ENCODE measurements at regions not wholly inside any gene's neighbourhood (a gene's known extent, or its start where the extent isn't known, plus 50 kb on each side); places are given as distances from the start of the nearest gene placed in this dataset.

DNA sequence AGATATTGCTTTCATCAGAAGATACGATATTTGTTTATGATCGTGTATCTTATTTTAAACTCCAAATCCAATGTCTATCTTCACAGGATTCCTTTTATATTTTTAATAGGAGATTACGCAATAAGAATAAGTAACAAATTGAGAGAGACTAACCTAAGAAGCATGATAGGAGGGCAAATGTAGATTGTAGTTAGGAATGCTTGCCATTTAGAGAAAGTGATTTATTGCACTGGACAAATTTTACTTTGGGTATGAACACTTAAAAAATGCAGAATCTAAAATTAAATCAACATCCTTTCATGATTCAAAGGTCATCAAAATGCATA, 563.4 kb upstream of the POU3F3 start:
- no peak overlapping the region for H3K27ac ChIP-seq (ENCODE audit: low read depth in 1 of 2, low read length in 1 of 2)
- H3K4me1 ChIP-seq (ENCODE audit: control insufficient read depth in 2 of 2, insufficient read depth in 2 of 2, low read length in 2 of 2): no peaks in the 10 kb centered on the region
- DNase-seq (ENCODE audit: low read depth in 6 of 9, low spot score in 9 of 9): no peak
- no peaks in the 10 kb centered on the region for H3K27me3 ChIP-seq (ENCODE audit: control insufficient read depth in 2 of 2, insufficient read depth in 1 of 2, low read length in 1 of 2)
- no peaks in the 10 kb centered on the region for H3K36me3 ChIP-seq (ENCODE audit: control insufficient read depth in 2 of 2, insufficient read depth in 2 of 2, low read length in 1 of 2)
- no peaks in the 10 kb centered on the region for H3K9me3 ChIP-seq (ENCODE audit: control insufficient read depth in 2 of 2, insufficient read depth in 1 of 2, low read length in 1 of 2)
- 96% methylated on average over 3 of the region's 3 CpGs for WGBS
- H3K4me3 ChIP-seq (ENCODE audit: low read length in 2 of 2): no peak overlapping the region

DNA sequence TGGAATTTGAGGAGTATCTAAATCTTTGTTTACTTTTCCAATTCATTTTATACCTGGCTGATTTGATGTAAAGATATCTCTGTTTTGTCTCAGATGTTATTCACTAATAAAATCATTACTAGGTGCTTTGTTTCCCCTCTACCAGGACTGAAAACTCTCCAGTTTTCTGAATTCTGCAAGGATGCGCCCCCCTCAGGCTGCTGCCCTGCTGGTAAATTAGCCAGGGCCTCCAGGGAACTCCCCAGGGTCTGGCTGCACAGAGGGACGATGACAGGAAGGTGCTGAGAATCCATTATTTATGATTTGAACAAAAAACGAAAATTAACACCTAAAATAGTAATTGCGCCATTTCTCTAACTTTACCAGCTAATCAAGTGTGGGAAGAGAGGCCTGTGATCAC, 541.2 kb upstream of the POU3F3 start:
- H3K36me3 ChIP-seq (ENCODE audit: control insufficient read depth in 2 of 2, insufficient read depth in 2 of 2, low read length in 1 of 2): no peaks in the 10 kb centered on the region
- WGBS: 59% methylated on average over 4 of the region's 4 CpGs

DNA sequence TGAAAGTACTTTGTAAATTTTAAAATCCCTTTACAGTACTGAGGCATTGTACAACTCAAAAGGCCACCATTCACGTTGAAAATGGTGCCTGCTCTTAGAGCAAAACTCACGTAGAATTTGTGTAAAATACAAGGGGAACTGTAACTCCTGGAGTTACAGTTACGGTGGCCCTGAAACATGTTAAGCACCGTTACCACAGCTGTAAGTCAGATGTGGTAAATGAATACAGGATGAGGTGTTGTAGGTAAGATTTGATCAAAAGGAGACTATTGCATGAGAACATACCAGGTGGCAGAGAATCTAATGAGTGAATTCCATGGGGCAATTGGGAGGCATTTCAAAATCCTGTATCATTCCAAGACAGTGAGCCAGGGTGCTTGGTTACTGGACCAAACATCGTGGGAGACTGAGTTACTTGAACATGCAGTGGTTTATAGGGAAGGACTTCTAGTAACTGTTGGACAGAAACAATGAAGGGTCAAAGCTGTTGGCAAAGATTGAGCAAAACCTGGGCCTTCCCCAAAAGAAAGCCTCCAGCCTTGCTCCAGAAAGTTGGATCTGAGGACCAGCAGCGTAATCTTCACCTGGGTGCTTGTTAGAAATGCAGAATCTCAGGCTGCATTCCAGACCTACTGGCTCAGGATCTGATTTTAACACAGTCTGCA, 535.8 kb upstream of the POU3F3 start:
- peaks cover 0 to 3% of the 10 kb centered on the region in 2 donors for H3K4me1 ChIP-seq (ENCODE audit: control insufficient read depth in 2 of 2, insufficient read depth in 2 of 2, low read length in 2 of 2)
- 63% methylated on average over 6 of the region's 6 CpGs for WGBS
- peak in 1 of 9 donors; percentile 7 for DNase-seq (ENCODE audit: low read depth in 6 of 9, low spot score in 9 of 9)
- H3K36me3 ChIP-seq (ENCODE audit: control insufficient read depth in 2 of 2, insufficient read depth in 2 of 2, low read length in 1 of 2): no peaks in the 10 kb centered on the region
- peaks cover 0 to 13% of the 10 kb centered on the region in 2 donors for H3K27me3 ChIP-seq (ENCODE audit: control insufficient read depth in 2 of 2, insufficient read depth in 1 of 2, low read length in 1 of 2)
- H3K4me3 ChIP-seq (ENCODE audit: low read length in 2 of 2): no peak overlapping the region
- no peak overlapping the region for H3K27ac ChIP-seq (ENCODE audit: low read depth in 1 of 2, low read length in 1 of 2)
- no peaks in the 10 kb centered on the region for H3K9me3 ChIP-seq (ENCODE audit: control insufficient read depth in 2 of 2, insufficient read depth in 1 of 2, low read length in 1 of 2)

More for the DNA sequence above, 541.2 kb upstream of the POU3F3 start:
- no peaks in the 10 kb centered on the region for H3K27me3 ChIP-seq (ENCODE audit: control insufficient read depth in 2 of 2, insufficient read depth in 1 of 2, low read length in 1 of 2)
- no peaks in the 10 kb centered on the region for H3K4me1 ChIP-seq (ENCODE audit: control insufficient read depth in 2 of 2, insufficient read depth in 2 of 2, low read length in 2 of 2)
- no peak overlapping the region for H3K27ac ChIP-seq (ENCODE audit: low read depth in 1 of 2, low read length in 1 of 2)
- H3K4me3 ChIP-seq (ENCODE audit: low read length in 2 of 2): no peak overlapping the region
- DNase-seq (ENCODE audit: low read depth in 6 of 9, low spot score in 9 of 9): no peak
- H3K9me3 ChIP-seq (ENCODE audit: control insufficient read depth in 2 of 2, insufficient read depth in 1 of 2, low read length in 1 of 2): no peaks in the 10 kb centered on the region

DNA sequence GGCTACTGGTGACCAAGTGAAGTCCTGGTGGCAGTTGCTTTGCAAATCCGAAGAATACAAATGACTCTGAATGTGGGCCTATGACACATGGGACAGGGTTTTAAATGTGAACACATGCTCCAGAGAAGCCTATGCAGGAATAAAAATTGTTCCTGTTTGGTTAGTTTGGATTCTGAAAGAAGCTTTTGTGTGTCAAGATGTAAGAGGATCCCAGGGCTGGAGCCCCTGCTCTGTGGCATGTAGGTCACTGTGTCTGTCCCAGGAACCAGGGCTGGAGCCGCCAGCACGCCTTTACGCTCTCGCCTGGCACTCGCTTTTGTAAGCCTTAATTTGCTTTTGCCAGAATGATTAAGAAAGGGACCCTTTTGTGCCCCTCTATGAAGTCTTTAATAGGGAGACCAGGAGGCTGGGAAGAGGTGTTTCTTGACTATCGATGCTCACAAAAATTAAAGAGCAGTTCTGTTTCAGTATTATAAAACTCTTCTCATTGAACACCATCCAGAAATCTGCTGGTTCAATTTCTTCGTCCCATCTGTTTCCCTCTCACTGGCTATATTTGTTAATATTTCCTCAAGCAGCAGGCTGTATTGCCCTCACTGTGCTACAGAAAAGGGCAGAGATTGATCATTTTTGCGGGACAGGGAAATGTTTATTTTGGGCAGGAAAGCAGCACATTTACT, 532.7 kb upstream of the POU3F3 start:
- Histone ChIP-seq H3K27me3 (ENCODE audit: control insufficient read depth in 2 of 2, insufficient read depth in 1 of 2, low read length in 1 of 2) (peaks cover 0 to 14% of the 10 kb centered on the region in 2 donors), H3K4me1 (ENCODE audit: control insufficient read depth in 2 of 2, insufficient read depth in 2 of 2, low read length in 2 of 2) (peaks cover 0 to 3% of the 10 kb centered on the region in 2 donors), H3K36me3 (ENCODE audit: control insufficient read depth in 2 of 2, insufficient read depth in 2 of 2, low read length in 1 of 2) (no peaks in the 10 kb centered on the region), H3K9me3 (ENCODE audit: control insufficient read depth in 2 of 2, insufficient read depth in 1 of 2, low read length in 1 of 2) (no peaks in the 10 kb centered on the region), H3K27ac (ENCODE audit: low read depth in 1 of 2, low read length in 1 of 2) (no peak overlapping the region), H3K4me3 (ENCODE audit: low read length in 2 of 2) (no peak overlapping the region)
- 80% methylated on average over 9 of the region's 9 CpGs for WGBS
- DNase-seq (ENCODE audit: low read depth in 6 of 9, low spot score in 9 of 9): no peak

DNA sequence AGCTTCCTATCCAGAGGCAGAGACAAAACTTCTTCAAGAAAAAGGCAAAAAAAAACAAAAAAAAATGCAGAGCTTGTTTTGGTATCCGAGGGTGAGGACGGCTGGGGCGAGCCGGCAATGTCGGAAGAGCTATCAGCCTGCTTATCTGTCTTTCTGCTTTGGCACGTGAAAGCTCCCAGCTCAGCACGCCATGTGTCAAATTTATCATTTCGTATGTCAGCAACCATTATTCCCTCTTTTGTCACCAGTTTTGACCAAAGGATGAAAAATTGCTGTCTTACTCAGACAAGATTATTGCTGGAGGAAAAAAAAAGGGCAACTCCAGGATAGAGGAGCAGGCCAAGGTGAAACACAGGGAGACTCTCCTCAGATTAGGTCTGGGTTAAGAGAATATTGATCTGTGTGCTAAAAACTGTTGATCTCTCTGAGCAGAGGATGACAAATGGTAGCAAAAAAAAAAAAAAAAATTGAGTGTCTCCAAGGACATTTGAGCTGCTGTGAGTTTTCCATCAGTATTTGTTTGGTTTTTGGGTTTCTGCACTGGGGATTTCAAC, 532.0 kb upstream of the POU3F3 start:
- Histone ChIP-seq H3K27ac (ENCODE audit: low read depth in 1 of 2, low read length in 1 of 2) (no peak overlapping the region), H3K4me3 (ENCODE audit: low read length in 2 of 2) (no peak overlapping the region), H3K27me3 (ENCODE audit: control insufficient read depth in 2 of 2, insufficient read depth in 1 of 2, low read length in 1 of 2) (peaks cover 0 to 14% of the 10 kb centered on the region in 2 donors), H3K36me3 (ENCODE audit: control insufficient read depth in 2 of 2, insufficient read depth in 2 of 2, low read length in 1 of 2) (no peaks in the 10 kb centered on the region), H3K9me3 (ENCODE audit: control insufficient read depth in 2 of 2, insufficient read depth in 1 of 2, low read length in 1 of 2) (no peaks in the 10 kb centered on the region), H3K4me1 (ENCODE audit: control insufficient read depth in 2 of 2, insufficient read depth in 2 of 2, low read length in 2 of 2) (peaks cover 0 to 3% of the 10 kb centered on the region in 2 donors)
- WGBS: 17% methylated on average over 8 of the region's 8 CpGs
- no peak for DNase-seq (ENCODE audit: low read depth in 6 of 9, low spot score in 9 of 9)

DNA sequence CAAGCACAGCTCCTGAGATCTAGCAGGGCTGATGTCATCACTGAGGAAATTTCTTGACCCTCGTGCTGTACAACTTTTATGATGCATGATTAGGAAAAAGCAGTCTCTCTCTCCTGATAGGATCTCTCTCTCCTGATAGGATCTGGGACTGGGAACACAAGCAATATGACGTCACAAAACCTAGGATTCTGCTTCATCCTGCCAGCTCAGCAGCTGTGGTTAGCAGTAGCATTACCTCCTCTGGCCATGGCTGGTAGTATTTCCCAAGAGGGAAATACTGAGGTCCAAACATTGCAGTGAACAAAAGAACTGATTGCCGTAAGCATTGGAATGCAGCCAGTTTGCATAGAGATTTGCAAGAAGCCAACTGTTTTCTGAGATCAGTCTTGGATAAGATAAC, 521.2 kb upstream of the POU3F3 start:
- Histone ChIP-seq H3K27me3 (ENCODE audit: control insufficient read depth in 2 of 2, insufficient read depth in 1 of 2, low read length in 1 of 2) (no peaks in the 10 kb centered on the region), H3K36me3 (ENCODE audit: control insufficient read depth in 2 of 2, insufficient read depth in 2 of 2, low read length in 1 of 2) (no peaks in the 10 kb centered on the region), H3K9me3 (ENCODE audit: control insufficient read depth in 2 of 2, insufficient read depth in 1 of 2, low read length in 1 of 2) (no peaks in the 10 kb centered on the region), H3K4me3 (ENCODE audit: low read length in 2 of 2) (no peak overlapping the region), H3K27ac (ENCODE audit: low read depth in 1 of 2, low read length in 1 of 2) (no peak overlapping the region), H3K4me1 (ENCODE audit: control insufficient read depth in 2 of 2, insufficient read depth in 2 of 2, low read length in 2 of 2) (no peaks in the 10 kb centered on the region)
- WGBS: 57% methylated on average over 3 of the region's 3 CpGs
- DNase-seq (ENCODE audit: low read depth in 6 of 9, low spot score in 9 of 9): no peak

DNA sequence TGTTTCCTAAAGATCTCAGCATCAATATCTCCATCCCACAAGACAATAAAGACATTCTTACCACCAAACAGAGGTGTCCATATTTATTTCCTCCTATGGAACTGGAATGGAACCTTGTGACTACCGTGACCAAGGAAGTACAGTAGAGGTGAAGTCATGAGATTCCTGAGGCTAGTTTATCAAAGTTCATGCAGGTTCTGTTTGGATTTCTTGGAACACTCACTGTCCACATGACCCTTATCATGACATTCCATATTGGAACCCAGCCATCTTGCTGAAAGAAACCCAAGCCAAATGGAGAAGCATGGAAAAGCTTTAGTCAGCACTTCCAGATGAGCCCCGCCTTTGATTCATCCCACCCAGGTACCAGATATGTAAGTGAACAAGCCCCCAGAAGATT, 516.0 kb upstream of the POU3F3 start:
- Histone ChIP-seq H3K4me1 (ENCODE audit: control insufficient read depth in 2 of 2, insufficient read depth in 2 of 2, low read length in 2 of 2) (no peaks in the 10 kb centered on the region), H3K36me3 (ENCODE audit: control insufficient read depth in 2 of 2, insufficient read depth in 2 of 2, low read length in 1 of 2) (no peaks in the 10 kb centered on the region), H3K27ac (ENCODE audit: low read depth in 1 of 2, low read length in 1 of 2) (no peak overlapping the region), H3K9me3 (ENCODE audit: control insufficient read depth in 2 of 2, insufficient read depth in 1 of 2, low read length in 1 of 2) (no peaks in the 10 kb centered on the region), H3K4me3 (ENCODE audit: low read length in 2 of 2) (no peak overlapping the region), H3K27me3 (ENCODE audit: control insufficient read depth in 2 of 2, insufficient read depth in 1 of 2, low read length in 1 of 2) (no peaks in the 10 kb centered on the region)
- WGBS: 26% methylated on average over 2 of the region's 2 CpGs
- no peak for DNase-seq (ENCODE audit: low read depth in 6 of 9, low spot score in 9 of 9)

DNA sequence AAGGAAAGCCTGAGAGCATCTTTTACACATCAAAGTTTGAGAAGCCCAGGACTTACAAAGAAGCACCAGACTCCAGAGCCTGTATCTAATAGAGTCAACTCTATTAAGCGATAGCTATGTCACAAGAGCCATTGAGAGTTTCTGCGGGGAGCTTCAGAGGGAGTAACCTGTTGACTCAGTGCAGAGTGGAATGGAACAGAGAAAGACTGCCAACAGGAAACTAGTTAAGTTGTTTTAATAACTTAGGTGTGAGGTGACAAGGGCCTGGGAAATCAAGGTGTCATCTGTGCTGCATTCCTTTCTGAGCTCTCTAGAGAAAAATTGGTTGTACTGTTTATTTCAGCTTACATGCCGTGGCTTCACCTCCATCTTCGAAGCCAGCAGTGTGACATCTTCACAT, 513.8 kb upstream of the POU3F3 start:
- no peaks in the 10 kb centered on the region for H3K27me3 ChIP-seq (ENCODE audit: control insufficient read depth in 2 of 2, insufficient read depth in 1 of 2, low read length in 1 of 2)
- no peak for DNase-seq (ENCODE audit: low read depth in 6 of 9, low spot score in 9 of 9)
- no peaks in the 10 kb centered on the region for H3K4me1 ChIP-seq (ENCODE audit: control insufficient read depth in 2 of 2, insufficient read depth in 2 of 2, low read length in 2 of 2)
- 93% methylated on average over 4 of the region's 4 CpGs for WGBS
- no peak overlapping the region for H3K27ac ChIP-seq (ENCODE audit: low read depth in 1 of 2, low read length in 1 of 2)
- no peaks in the 10 kb centered on the region for H3K9me3 ChIP-seq (ENCODE audit: control insufficient read depth in 2 of 2, insufficient read depth in 1 of 2, low read length in 1 of 2)
- H3K36me3 ChIP-seq (ENCODE audit: control insufficient read depth in 2 of 2, insufficient read depth in 2 of 2, low read length in 1 of 2): no peaks in the 10 kb centered on the region
- no peak overlapping the region for H3K4me3 ChIP-seq (ENCODE audit: low read length in 2 of 2)

DNA sequence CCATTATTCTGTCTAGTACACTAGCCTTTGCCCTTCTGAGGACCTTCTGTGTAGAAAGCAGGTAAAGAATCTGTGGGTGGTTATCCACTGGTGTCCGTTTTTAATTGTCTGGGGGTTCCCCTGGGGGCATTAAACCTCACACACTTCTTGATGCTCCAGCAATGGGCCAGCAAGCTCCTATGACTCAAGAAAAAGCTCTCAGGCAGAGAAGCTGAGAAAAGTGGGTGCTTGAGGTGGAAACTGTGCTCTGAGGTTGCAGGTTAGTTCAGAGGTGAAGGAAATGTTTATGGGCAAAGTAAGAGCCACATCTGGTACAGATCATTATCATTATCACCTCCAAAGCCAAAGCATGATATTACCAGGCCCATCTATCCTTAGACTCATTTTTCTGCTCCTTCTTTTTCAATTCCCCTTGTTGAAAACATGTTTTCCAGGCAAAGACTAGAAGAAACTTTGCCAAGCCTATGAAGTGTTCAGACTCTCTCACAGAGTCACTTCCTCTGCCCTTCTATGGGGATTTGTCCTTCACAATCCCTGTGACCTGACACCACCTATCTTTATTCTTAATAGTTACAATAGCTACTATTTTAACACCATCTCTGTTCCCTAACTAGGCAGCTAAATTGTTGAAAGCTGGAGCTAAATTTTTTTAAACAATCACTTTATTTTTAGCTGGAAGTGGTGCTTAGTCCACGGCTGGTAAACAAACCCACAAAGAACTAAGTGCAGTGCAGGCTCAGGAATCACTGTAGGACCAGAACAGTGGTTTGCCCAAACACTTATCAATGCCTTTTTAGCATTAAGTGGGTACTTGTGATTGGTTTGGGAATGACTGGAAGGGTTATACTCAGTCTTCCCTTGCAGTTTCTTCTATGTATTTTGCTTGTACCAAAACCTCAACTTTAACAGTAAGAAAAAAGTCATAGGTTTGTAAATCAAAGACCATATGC, 512.8 kb upstream of the POU3F3 start:
- H3K9me3 ChIP-seq (ENCODE audit: control insufficient read depth in 2 of 2, insufficient read depth in 1 of 2, low read length in 1 of 2): no peaks in the 10 kb centered on the region
- no peak overlapping the region for H3K4me3 ChIP-seq (ENCODE audit: low read length in 2 of 2)
- no peaks in the 10 kb centered on the region for H3K36me3 ChIP-seq (ENCODE audit: control insufficient read depth in 2 of 2, insufficient read depth in 2 of 2, low read length in 1 of 2)
- H3K4me1 ChIP-seq (ENCODE audit: control insufficient read depth in 2 of 2, insufficient read depth in 2 of 2, low read length in 2 of 2): no peaks in the 10 kb centered on the region
- H3K27me3 ChIP-seq (ENCODE audit: control insufficient read depth in 2 of 2, insufficient read depth in 1 of 2, low read length in 1 of 2): no peaks in the 10 kb centered on the region
- 84% methylated on average over 2 of the region's 2 CpGs for WGBS
- no peak overlapping the region for H3K27ac ChIP-seq (ENCODE audit: low read depth in 1 of 2, low read length in 1 of 2)
- DNase-seq (ENCODE audit: low read depth in 6 of 9, low spot score in 9 of 9): no peak
